Colonic mucosa (tissue), 4 donors: ENCODE measurements at regions not wholly inside any gene's neighbourhood (a gene's known extent, or its start where the extent isn't known, plus 50 kb on each side); places are given as distances from the start of the nearest gene placed in this dataset.

ENCODE experiments used
- DNase-seq: peaks from one replicate; pipeline ENCODE4 v3.0.0-alpha.2; 2020
- H3K27ac ChIP-seq: fragments of 200-600 bp; one replicate; pipeline ENCODE4 v1.8.0; 2021
- H3K27me3 ChIP-seq: fragments of 200-600 bp; one replicate; pipeline ENCODE4 v1.8.0; 2021
- H3K36me3 ChIP-seq: fragments of 200-600 bp; one replicate; pipeline ENCODE4 v1.8.0; 2021
- H3K4me1 ChIP-seq: fragments of 200-600 bp; one replicate; pipeline ENCODE4 v1.8.0; 2021; ENCODE audit warnings: mild to moderate bottlenecking
- H3K4me3 ChIP-seq: fragments of 200-600 bp; one replicate; pipeline ENCODE4 v1.8.0; 2021
- H3K9ac ChIP-seq, 2 donors: one replicate each; pipeline ENCODE4 v1.7.0; 2013; ENCODE audit warnings: control low read depth in 2 of 2, low read depth in 2 of 2, low read length in 2 of 2
- H3K9me3 ChIP-seq: fragments of 200-600 bp; one replicate; pipeline ENCODE4 v1.8.0; 2021
- CTCF ChIP-seq: fragments of 200-600 bp; IDR thresholded peaks from one replicate; pipeline ENCODE4 v1.8.0; 2022; ENCODE audit warnings: antibody characterized with exemption, mild to moderate bottlenecking
- intact Hi-C: fragments of 100-400 bp; cut with DNase I; formaldehyde crosslinking; loops from one replicate; pipeline ENCODE4 v1.14.1; 2022
- donor health status: healthy.
- donor health status: DM: no; HTN: no; CAD: no.
- donor health status: DM: no; HTN: no; CAD: no.

- Histone ChIP-seq H3K27me3 (no peaks in the 10 kb centered on the region), H3K27ac (no peak overlapping the region), H3K9me3 (no peaks in the 10 kb centered on the region), H3K9ac (no peak overlapping the region), H3K36me3 (no peaks in the 10 kb centered on the region), H3K4me1 (no peaks in the 10 kb centered on the region), H3K4me3 (no peak overlapping the region)
- no peak for DNase-seq
- intact Hi-C loops, result no loop called here
- no peak for TF ChIP-seq CTCF
These were observed 329.0 kb downstream of the TMEM121 start for GRCh38 chr14:105855246-105855892.

GRCh38 chr14:105855893-105856675 lies 329.7 kb downstream of the TMEM121 start:
- no peak overlapping the region for H3K4me3 ChIP-seq
- no peak for TF ChIP-seq CTCF
- H3K36me3 ChIP-seq, result no peaks in the 10 kb centered on the region
- H3K27me3 ChIP-seq, result no peaks in the 10 kb centered on the region
- no peak overlapping the region for H3K9ac ChIP-seq
- no peak overlapping the region for H3K27ac ChIP-seq
- peak; percentile 11 for DNase-seq
- no peaks in the 10 kb centered on the region for H3K9me3 ChIP-seq
- no peaks in the 10 kb centered on the region for H3K4me1 ChIP-seq
- intact Hi-C loops, result no loop called here

- peak; percentile 14 for DNase-seq
- intact Hi-C loops, result no loop called here
- Histone ChIP-seq H3K36me3 (no peaks in the 10 kb centered on the region), H3K27me3 (no peaks in the 10 kb centered on the region), H3K9me3 (no peaks in the 10 kb centered on the region), H3K4me1 (no peaks in the 10 kb centered on the region), H3K27ac (no peak overlapping the region), H3K9ac (no peak overlapping the region), H3K4me3 (no peak overlapping the region)
- TF ChIP-seq CTCF, result no peak
These were observed 330.4 kb downstream of the TMEM121 start for GRCh38 chr14:105856676-105857219.

GRCh38 chr14:105857220-105857825 lies 330.9 kb downstream of the TMEM121 start:
- Histone ChIP-seq H3K9ac (no peak overlapping the region), H3K9me3 (no peaks in the 10 kb centered on the region), H3K4me3 (no peak overlapping the region), H3K4me1 (no peaks in the 10 kb centered on the region), H3K27ac (no peak overlapping the region), H3K27me3 (no peaks in the 10 kb centered on the region), H3K36me3 (no peaks in the 10 kb centered on the region)
- intact Hi-C loops, result no loop called here
- TF ChIP-seq CTCF, result no peak
- DNase-seq, result no peak

GRCh38 chr14:105857826-105858675 lies 331.7 kb downstream of the TMEM121 start:
- H3K4me3 ChIP-seq, result no peak overlapping the region
- TF ChIP-seq CTCF, result no peak
- no peaks in the 10 kb centered on the region for H3K4me1 ChIP-seq
- intact Hi-C loops, result no loop called here
- H3K9ac ChIP-seq, result no peak overlapping the region
- no peaks in the 10 kb centered on the region for H3K9me3 ChIP-seq
- no peaks in the 10 kb centered on the region for H3K27me3 ChIP-seq
- no peak overlapping the region for H3K27ac ChIP-seq
- H3K36me3 ChIP-seq, result no peaks in the 10 kb centered on the region
- DNase-seq, result no peak
